ENCODE measurements at regions not wholly inside any gene's neighbourhood (a gene's known extent, or its start where the extent isn't known, plus 50 kb on each side); places are given as distances from the start of the nearest gene placed in this dataset.
"Not testable (repeated sequence)": the region's sequence is repeated elsewhere in the genome, so short reads cannot be mapped to it uniquely, and the experiment has no call there.

DNA sequence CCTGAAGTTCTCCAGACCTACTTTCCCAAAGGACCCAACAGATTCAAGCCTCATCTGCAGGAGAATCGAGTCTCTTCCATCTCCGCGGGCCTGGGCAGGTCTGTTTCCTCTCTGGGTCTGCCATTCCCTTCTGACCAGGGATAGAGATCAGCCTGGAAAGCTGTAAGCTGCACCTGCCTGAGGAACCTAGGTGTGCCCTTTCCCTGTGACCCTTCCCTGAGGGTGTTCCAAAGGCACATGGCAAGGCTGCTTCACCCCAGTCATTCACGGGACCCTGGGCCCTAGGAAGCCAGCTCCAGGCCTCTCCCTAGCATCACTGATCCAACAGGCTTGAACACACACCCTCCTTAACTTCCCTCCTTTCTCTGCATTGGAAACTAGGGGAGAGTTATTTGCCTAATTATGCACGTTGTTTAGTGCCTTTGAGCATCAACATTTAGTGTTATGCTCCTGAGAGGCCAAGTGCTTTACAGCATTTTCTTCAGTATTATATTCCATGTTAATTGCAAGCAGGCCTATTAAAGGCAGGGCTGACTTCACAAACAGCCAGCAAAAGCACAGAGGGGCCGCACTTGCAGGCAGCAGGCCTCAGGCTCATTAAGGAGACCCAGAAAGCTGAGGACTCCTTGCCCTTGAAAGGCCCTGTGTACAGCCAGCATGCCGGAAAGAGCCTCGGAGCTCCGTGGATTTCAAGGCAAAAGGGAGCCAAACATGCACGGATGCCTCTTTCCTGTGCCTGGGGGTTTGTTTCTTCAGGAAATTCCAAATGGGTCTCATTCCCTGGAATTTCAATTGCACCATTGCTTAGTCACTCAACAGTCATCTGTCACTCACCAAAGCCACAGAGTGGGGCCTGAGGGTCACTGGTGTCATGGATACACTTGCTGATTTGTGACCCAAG is 91.0 kb upstream of the FAM20C start:
- no peak overlapping the region for H3K4me2 ChIP-seq
- no peaks in the 10 kb centered on the region for H3K79me2 ChIP-seq (ENCODE audit: insufficient read depth, low read depth)
- no peak overlapping the region for H3K9ac ChIP-seq
- no peak overlapping the region for H3K27ac ChIP-seq
- H3K4me1 ChIP-seq (ENCODE audit: low read depth, poor library complexity, severe bottlenecking), result no peaks in the 10 kb centered on the region
- H3K4me3 ChIP-seq (IDR thresholded peaks at IDR 0.05; ENCODE audit: insufficient read depth, low read depth, low read length), result no peak overlapping the region
- TF ChIP-seq, protein P1, sequence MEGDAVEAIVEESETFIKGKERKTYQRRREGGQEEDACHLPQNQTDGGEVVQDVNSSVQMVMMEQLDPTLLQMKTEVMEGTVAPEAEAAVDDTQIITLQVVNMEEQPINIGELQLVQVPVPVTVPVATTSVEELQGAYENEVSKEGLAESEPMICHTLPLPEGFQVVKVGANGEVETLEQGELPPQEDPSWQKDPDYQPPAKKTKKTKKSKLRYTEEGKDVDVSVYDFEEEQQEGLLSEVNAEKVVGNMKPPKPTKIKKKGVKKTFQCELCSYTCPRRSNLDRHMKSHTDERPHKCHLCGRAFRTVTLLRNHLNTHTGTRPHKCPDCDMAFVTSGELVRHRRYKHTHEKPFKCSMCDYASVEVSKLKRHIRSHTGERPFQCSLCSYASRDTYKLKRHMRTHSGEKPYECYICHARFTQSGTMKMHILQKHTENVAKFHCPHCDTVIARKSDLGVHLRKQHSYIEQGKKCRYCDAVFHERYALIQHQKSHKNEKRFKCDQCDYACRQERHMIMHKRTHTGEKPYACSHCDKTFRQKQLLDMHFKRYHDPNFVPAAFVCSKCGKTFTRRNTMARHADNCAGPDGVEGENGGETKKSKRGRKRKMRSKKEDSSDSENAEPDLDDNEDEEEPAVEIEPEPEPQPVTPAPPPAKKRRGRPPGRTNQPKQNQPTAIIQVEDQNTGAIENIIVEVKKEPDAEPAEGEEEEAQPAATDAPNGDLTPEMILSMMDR (conservative IDR thresholded peaks at IDR 0.05; ENCODE audit: low read depth, low read length), result no peak
- H4K20me1 ChIP-seq (ENCODE audit: insufficient read depth), result no peaks in the 10 kb centered on the region
- H3K36me3 ChIP-seq (ENCODE audit: insufficient read depth), result no peaks in the 10 kb centered on the region
- peaks cover 20% of the 10 kb centered on the region; the same call in 1 of the 2 replicates for H3K27me3 ChIP-seq (ENCODE audit: insufficient read depth, low read depth)
- no peak overlapping the region for H2AFZ ChIP-seq (ENCODE audit: low read depth)

DNA sequence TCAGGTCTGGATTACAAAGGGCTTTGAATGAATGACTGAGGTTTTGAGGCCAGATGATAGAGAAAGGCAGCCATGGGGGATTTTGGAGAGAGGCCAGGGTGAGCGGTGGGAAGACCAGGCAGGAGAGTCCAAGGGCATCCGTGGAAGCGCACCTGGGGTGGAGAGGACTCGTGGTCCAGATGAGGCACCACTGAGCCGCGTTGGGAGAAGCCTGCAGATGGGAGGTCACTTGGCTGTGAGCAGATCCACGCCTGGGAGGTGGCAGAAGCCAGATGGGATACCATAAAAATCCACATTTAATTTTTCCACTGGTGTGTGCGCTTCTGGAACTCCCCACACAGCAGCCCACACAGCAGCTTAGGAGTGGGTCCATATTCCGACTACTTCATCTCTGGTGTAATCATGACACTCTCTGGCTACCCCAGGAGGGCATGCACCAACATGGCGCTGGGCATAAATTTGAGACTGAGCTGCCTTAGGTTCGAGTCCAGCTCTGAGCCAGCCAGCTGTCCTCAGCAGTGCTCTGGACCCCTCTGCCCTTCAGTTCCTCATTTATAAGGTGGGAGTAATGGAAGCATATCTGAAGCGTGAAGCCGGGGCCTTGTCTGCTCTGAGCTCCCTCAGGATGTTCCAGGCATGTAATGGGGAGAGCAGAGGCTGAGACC is 90.2 kb upstream of the FAM20C start:
- Histone ChIP-seq H4K20me1 (ENCODE audit: insufficient read depth) (no peaks in the 10 kb centered on the region), H2AFZ (ENCODE audit: low read depth) (no peak overlapping the region)
- TF ChIP-seq, protein P1 (conservative IDR thresholded peaks at IDR 0.05; ENCODE audit: low read depth, low read length), result no peak

DNA sequence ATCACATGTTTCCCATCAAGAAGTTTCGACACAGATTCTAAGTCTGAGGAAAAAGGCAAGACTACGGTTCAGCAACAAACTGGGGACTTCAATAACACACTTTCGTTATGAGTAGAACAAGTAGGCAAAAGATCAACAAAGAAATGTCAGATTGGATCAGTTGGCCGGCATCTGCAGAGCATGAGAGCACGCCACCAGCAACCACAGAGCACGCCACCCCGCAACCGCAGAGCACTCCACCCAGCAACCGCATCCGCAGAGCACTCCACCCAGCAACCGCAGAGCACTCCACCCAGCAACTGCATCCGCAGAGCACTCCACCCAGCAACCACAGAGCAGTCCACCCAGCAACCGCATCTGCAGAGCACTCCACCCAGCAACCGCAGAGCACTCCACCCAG is 89.7 kb upstream of the FAM20C start:
- no peak overlapping the region for H3K4me3 ChIP-seq (IDR thresholded peaks at IDR 0.05; ENCODE audit: insufficient read depth, low read depth, low read length)
- no peak overlapping the region for H3K4me2 ChIP-seq
- no peaks in the 10 kb centered on the region for H4K20me1 ChIP-seq (ENCODE audit: insufficient read depth)
- no peak overlapping the region for H3K9ac ChIP-seq
- peaks cover 11% of the 10 kb centered on the region; the same call in 1 of the 2 replicates for H3K27me3 ChIP-seq (ENCODE audit: insufficient read depth, low read depth)
- H3K4me1 ChIP-seq (ENCODE audit: low read depth, poor library complexity, severe bottlenecking), result no peaks in the 10 kb centered on the region
- no peaks in the 10 kb centered on the region for H3K79me2 ChIP-seq (ENCODE audit: insufficient read depth, low read depth)
- no peak overlapping the region for H3K27ac ChIP-seq
- no peaks in the 10 kb centered on the region for H3K36me3 ChIP-seq (ENCODE audit: insufficient read depth)
- TF ChIP-seq, protein P1 (conservative IDR thresholded peaks at IDR 0.05; ENCODE audit: low read depth, low read length), result no peak
- H2AFZ ChIP-seq (ENCODE audit: low read depth), result no peak overlapping the region

More for the DNA sequence above, 90.2 kb upstream of the FAM20C start:
- no peaks in the 10 kb centered on the region for H3K79me2 ChIP-seq (ENCODE audit: insufficient read depth, low read depth)
- H3K4me1 ChIP-seq (ENCODE audit: low read depth, poor library complexity, severe bottlenecking), result no peaks in the 10 kb centered on the region
- H3K4me3 ChIP-seq (IDR thresholded peaks at IDR 0.05; ENCODE audit: insufficient read depth, low read depth, low read length), result no peak overlapping the region
- H3K4me2 ChIP-seq, result no peak overlapping the region
- no peak overlapping the region for H3K9ac ChIP-seq
- H3K36me3 ChIP-seq (ENCODE audit: insufficient read depth), result no peaks in the 10 kb centered on the region
- H3K27ac ChIP-seq, result no peak overlapping the region
- peaks cover 13% of the 10 kb centered on the region; the same call in 1 of the 2 replicates for H3K27me3 ChIP-seq (ENCODE audit: insufficient read depth, low read depth)

DNA sequence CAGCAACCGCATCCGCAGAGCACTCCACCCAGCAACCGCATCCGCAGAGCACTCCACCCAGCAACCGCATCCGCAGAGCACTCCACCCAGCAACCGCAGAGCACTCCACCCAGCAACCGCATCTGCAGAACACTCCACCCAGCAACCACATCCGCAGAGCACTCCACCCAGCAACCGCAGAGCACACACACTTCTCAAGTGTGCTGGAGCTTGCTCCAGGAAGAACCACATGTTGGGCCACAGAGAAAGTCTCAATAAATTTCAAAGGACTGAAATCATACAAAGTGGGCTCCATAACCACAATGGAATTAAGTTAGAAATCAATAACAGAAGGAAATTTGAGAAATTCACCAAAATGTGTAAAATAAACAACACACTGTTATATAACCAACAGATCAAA is 88.4 kb upstream of the FAM20C start:
- not testable (repeated sequence) for H3K27ac ChIP-seq; H3K4me3 ChIP-seq (IDR thresholded peaks at IDR 0.05; ENCODE audit: insufficient read depth, low read depth, low read length); H3K4me1 ChIP-seq (ENCODE audit: low read depth, poor library complexity, severe bottlenecking); H3K9ac ChIP-seq; H3K79me2 ChIP-seq (ENCODE audit: insufficient read depth, low read depth); H3K4me2 ChIP-seq; H4K20me1 ChIP-seq (ENCODE audit: insufficient read depth); H3K36me3 ChIP-seq (ENCODE audit: insufficient read depth); H2AFZ ChIP-seq (ENCODE audit: low read depth)
- peaks cover 11% of the 10 kb centered on the region; the same call in 1 of the 2 replicates for H3K27me3 ChIP-seq (ENCODE audit: insufficient read depth, low read depth)

All from KMS-11 (cell line).